GM12874 (cell line): ENCODE measurements at regions not wholly inside any gene's neighbourhood (a gene's known extent, or its start where the extent isn't known, plus 50 kb on each side); places are given as distances from the start of the nearest gene placed in this dataset.

Experiments used
- TF ChIP-seq, protein P1 (sequence below): IDR thresholded peaks from 2 replicates; pipeline ENCODE4 v1.5.1; 2011; ENCODE audit warnings: low read depth, mild to moderate bottlenecking, control low read depth, low read length, moderate library complexity; ENCODE audit not compliant: insufficient read depth

DNA sequence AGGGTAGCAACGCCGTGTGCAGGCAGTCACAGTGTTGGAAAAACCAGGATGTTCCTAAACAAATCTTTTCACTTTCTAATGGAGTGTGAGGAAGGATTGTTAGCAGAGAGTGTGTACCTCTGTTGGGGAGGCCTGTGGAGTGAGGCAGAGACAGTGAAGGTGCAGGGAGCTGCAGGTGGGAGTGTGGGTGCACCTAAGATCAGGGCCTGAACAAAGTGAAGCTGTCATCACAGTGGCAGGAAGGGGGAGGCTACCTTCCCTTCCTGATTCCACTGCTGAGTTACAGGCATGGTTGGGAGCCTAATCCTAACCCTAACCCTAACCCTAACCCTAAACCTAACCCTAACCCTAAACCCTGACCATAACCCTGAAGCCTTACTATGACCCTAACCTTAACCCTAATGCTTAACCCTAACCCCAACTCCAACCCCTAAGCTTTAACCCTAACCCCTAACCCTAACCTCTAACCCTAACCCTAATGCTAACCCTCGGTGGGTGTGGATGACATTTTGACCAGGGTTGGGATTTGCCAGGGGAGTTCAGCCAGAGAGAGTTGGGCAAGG is 158.8 kb upstream of the KLF6 start:
- TF ChIP-seq, protein P1, sequence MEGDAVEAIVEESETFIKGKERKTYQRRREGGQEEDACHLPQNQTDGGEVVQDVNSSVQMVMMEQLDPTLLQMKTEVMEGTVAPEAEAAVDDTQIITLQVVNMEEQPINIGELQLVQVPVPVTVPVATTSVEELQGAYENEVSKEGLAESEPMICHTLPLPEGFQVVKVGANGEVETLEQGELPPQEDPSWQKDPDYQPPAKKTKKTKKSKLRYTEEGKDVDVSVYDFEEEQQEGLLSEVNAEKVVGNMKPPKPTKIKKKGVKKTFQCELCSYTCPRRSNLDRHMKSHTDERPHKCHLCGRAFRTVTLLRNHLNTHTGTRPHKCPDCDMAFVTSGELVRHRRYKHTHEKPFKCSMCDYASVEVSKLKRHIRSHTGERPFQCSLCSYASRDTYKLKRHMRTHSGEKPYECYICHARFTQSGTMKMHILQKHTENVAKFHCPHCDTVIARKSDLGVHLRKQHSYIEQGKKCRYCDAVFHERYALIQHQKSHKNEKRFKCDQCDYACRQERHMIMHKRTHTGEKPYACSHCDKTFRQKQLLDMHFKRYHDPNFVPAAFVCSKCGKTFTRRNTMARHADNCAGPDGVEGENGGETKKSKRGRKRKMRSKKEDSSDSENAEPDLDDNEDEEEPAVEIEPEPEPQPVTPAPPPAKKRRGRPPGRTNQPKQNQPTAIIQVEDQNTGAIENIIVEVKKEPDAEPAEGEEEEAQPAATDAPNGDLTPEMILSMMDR = no peak

DNA sequence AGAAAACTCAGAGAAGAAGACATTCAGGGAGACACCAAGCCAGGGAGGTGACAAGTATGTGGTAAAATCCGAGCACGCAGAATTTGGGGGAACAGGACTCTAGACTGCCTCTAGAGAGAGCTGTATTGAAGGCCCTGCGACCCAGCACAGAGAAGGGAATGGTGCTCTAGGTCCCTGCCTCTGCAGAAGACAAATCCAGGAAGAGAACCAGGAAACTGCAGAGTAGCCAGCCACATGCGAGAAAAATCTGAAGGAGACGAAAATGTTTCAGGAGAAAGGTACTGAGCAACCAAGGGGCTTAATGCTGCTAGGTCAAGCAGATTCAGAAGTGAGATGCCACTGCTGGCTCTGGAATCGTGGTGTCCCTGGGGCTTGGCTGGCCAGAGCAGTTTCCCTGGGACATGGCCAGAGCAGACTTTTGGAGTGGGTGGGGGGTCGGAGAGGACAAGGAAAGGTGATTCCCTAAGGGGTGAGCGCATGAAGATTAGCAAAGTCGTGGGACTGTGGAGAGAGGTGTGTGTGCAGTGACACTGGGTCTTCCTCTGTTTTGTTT is 158.0 kb upstream of the KLF6 start:
- TF ChIP-seq, protein P1 = no peak

DNA sequence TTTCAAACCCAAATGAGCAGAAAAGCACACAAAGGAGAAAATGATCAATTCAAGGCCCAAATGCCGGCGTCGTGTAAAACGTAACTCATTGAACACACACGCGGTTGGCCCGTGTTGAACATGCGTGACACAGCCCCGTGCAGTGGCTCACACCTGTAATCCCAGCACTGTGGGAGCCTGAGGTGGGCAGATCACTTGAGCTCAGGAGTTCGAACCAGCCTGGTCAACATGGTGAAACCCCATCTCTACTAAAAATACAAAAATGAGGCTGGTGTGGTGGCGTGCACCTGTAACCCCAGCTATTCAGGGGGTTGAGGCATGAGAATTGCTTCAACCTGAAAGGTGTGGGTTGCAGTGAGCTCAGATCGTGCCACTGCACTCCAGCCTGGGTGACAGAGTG is 156.7 kb upstream of the KLF6 start:
- TF ChIP-seq, protein P1 = no peak

DNA sequence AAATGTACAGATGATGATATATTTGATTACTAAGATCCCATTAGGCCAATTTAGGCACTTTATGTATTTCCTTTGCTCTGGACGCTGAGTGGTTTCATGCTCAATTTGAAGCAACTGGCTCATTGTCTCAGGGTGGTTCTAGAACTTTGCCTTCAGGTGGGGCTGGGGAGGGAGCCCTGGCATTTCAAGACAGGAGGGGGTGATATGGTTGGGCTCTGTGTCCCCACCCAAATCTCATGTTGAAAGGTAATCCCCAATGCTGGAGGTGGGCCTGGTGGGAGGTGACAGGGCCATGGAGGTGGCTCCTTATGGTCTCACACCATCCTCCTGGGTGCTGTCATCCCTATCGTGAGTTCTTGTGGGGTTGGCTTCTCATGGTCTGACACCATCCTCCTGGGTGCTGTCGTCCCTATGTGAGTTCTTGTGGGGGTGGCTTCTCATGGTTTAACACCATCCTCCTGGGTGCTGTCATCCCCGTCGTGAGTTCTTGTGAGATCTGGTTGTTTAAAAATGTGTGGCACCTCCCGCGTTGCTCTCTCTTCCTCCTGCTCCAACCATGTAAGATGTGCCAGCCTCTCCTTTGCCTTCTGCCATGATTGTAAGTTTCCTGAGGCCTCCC is 151.5 kb upstream of the KLF6 start:
- TF ChIP-seq, protein P1 = no peak

DNA sequence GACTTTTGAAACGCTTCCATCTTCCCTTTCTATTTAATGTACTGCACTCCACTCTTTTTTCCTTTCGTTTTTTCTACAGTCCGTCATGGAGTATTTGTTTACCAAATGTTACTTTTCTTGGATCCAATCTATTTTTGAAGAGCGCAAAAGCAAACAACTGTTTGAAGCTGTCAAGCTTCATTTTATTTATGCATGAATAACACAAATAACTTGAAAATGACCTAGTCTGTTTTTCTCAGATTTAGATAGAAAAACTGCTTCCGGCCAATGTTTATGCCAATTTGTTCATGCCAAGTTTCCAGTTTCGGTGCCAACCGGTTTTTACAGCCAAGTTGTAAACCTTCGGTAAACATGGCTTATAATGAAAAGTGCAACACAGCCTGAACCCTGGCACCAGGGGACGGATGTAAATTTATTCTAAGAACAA is 150.9 kb upstream of the KLF6 start:
- TF ChIP-seq, protein P1 = no peak

DNA sequence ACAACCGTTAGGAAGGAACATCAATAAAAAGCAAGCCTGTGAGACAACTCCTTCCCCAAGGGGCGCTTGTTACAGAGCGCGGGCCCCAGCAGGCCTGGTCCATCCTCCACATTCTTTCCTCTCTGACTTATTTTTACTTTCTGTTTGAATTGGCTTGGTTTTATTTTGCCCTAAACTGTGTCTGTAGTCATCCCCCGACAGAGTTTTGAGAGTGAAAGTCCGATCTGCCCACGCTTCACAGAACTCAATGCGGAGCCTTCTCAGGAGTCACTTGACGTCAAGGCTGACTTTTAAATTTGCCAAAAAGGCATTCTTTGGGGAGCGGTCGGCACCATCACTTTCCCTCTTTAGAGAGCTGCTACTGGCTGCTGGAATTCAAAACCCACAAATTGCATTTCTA is 150.1 kb upstream of the KLF6 start:
- TF ChIP-seq, protein P1 = no peak

DNA sequence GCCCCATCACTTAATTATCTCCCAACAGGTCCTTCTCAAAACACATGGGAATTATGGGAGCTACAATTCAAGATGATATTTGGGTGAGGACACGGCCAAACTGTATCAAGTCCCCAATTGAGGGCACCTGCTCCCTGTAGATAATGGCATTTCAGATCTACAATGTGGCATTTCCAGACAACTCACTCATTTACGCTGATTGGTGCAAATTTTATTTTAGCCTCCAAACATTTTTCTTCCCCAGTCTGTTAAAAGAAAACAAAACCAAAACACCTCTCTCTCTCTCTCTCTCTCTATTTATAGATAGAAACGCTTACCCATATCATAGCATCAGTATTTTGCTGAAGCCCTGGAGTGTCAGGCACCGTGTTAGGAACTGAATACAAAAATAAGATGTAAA is 148.7 kb upstream of the KLF6 start:
- TF ChIP-seq, protein P1 = no peak
